ENCODE measurements at regions not wholly inside any gene's neighbourhood (a gene's known extent, or its start where the extent isn't known, plus 50 kb on each side); places are given as distances from the start of the nearest gene placed in this dataset.

DNA sequence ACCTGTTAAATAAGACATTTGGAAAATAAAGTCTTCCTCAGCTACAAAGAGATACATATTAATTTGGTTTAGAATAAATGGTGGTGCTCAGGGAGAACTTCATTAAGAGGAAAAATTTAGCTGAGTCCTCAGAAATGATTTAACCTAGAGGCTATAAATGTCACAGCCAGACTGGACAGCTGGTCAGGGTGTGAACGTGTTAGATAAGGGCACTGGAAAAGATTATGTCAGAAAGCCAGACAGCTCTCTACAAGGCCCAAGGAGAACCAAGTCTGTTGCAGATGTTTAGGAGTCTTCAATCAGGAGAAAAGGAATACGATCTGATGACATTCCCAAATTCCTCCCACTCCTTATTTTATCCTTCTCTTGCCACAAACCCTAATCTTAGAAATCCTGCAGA, 265.2 kb downstream of the MAT2B start:
- ATAC-seq (no peak), FAIRE-seq (no peak), DNase-seq (ENCODE audit: low read depth, low spot score) (no peak)
- TF ChIP-seq CBX3 (IDR thresholded peaks at IDR 0.05; ENCODE audit: borderline replicate concordance, low read depth) (no peak), ZNF274 (IDR thresholded peaks at IDR 0.05; ENCODE audit: insufficient read depth, insufficient read length) (no peak), YY1 (IDR thresholded peaks at IDR 0.05; ENCODE audit: low read depth, low read length) (no peak), SREBF2 (IDR thresholded peaks at IDR 0.05; ENCODE audit: low read length) (no peak), RAD21 (IDR thresholded peaks at IDR 0.05; ENCODE audit: insufficient read depth, low read depth, low read length) (no peak), GABPA (IDR thresholded peaks at IDR 0.05; ENCODE audit: low read depth) (no peak), NFYB (IDR thresholded peaks at IDR 0.05; ENCODE audit: insufficient read depth, low read depth, low read length) (no peak), PAX8 (IDR thresholded peaks at IDR 0.05) (no peak), YBX1 (IDR thresholded peaks at IDR 0.05) (no peak), FOXM1 (IDR thresholded peaks at IDR 0.05; ENCODE audit: low read depth, low read length) (no peak)
- TF ChIP-seq, protein P1, sequence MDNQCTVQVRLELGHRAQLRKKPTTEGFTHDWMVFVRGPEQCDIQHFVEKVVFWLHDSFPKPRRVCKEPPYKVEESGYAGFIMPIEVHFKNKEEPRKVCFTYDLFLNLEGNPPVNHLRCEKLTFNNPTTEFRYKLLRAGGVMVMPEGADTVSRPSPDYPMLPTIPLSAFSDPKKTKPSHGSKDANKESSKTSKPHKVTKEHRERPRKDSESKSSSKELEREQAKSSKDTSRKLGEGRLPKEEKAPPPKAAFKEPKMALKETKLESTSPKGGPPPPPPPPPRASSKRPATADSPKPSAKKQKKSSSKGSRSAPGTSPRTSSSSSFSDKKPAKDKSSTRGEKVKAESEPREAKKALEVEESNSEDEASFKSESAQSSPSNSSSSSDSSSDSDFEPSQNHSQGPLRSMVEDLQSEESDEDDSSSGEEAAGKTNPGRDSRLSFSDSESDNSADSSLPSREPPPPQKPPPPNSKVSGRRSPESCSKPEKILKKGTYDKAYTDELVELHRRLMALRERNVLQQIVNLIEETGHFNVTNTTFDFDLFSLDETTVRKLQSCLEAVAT (IDR thresholded peaks at IDR 0.05) = no peak
- TF ChIP-seq, protein P2, sequence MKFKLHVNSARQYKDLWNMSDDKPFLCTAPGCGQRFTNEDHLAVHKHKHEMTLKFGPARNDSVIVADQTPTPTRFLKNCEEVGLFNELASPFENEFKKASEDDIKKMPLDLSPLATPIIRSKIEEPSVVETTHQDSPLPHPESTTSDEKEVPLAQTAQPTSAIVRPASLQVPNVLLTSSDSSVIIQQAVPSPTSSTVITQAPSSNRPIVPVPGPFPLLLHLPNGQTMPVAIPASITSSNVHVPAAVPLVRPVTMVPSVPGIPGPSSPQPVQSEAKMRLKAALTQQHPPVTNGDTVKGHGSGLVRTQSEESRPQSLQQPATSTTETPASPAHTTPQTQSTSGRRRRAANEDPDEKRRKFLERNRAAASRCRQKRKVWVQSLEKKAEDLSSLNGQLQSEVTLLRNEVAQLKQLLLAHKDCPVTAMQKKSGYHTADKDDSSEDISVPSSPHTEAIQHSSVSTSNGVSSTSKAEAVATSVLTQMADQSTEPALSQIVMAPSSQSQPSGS (IDR thresholded peaks at IDR 0.05; ENCODE audit: low read length) = no peak
- CTCF ChIA-PET = no interaction called here
- RAD21 ChIA-PET (ENCODE audit: unreplicated experiment) = no interaction called here
- in situ Hi-C loops (cut with MboI) = no loop called here
- no peaks in the 10 kb centered on the region for H3K9me3 ChIP-seq (replicated peaks; ENCODE audit: control insufficient read depth, insufficient read depth, low read length)
- POLR2A ChIA-PET = no interaction called here
- H3K9ac ChIP-seq (ENCODE audit: control insufficient read depth, insufficient read depth, low read length) = no peak overlapping the region
- H4K20me1 ChIP-seq (ENCODE audit: control insufficient read depth, insufficient read depth) = no peaks in the 10 kb centered on the region
- H3K4me3 ChIP-seq = no peak overlapping the region
- H3K27ac ChIP-seq (ENCODE audit: control insufficient read depth, insufficient read depth) = no peak overlapping the region
- 7% methylated on average over 2 of the region's 2 CpGs for WGBS (ENCODE audit: insufficient coverage, insufficient replicate concordance, low lambda C conversion rate, missing lambda C conversion rate)
- SMC1A ChIA-PET (ENCODE audit: uncharacterized antibody, unreplicated experiment) = no interaction called here
- BruUV-seq (replicated peaks) = no TSS peak
- H3K36me3 ChIP-seq (ENCODE audit: control insufficient read depth in 2 of 2, insufficient read depth in 2 of 2, low read length in 1 of 2) = no peaks in the 10 kb centered on the region
- no peaks in the 10 kb centered on the region for H3K4me1 ChIP-seq (ENCODE audit: control insufficient read depth, insufficient read depth, low read length)
- no peak overlapping the region for H2AFZ ChIP-seq (ENCODE audit: control insufficient read depth, low read depth, low read length)
- H3K4me2 ChIP-seq (ENCODE audit: control insufficient read depth, insufficient read depth) = no peak overlapping the region
- intact Hi-C loops (cut with micrococcal nuclease; ENCODE audit: unreplicated experiment) = no loop called here
- H3K79me2 ChIP-seq (ENCODE audit: control insufficient read depth, insufficient read depth, low read length) = no peaks in the 10 kb centered on the region
- H3K27me3 ChIP-seq (replicated peaks in 1 of 2; ENCODE audit: control insufficient read depth in 2 of 2, insufficient read depth in 2 of 2, low read length in 1 of 2) = no peaks in the 10 kb centered on the region

Measured in GM12878 (cell line).